ENCODE measurements at regions not wholly inside any gene's neighbourhood (a gene's known extent, or its start where the extent isn't known, plus 50 kb on each side); places are given as distances from the start of the nearest gene placed in this dataset.

DNA sequence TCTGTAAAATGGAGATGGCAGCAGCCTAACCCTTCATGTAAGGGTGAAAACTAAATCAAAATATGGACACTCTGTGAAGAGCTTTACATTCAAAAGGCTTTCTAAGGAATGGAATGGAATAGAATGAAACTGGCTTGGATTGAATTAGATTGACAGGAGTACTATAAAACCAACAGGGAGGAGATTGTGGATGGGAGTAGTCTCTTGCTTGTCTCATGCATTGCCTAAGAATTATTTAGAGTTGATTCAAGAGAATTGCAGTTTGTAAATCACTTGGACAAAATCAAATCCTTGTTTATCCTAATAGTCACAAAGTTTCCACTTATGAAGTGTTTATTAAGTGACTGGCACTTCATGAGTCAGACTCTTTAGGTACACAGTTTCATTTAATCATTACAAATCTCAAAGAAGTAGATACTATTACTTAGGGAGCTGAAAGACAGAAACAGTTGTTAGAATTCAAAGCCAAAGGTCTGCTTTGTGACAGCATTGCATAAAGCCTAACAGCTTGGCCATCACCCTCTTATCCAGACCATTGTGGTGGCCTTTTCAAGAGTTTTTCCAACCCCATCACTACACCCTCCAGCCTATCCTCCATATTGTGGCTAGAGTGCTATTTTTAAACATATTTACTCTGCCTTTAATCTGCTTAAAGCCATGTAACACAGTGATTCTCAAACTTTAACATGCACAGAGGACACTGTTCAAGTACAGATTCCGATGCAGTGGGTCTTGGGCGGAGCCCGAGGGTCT lies 91.9 kb upstream of the GHITM start:
- DNase-seq (ENCODE audit: low spot score) = no peak

DNA sequence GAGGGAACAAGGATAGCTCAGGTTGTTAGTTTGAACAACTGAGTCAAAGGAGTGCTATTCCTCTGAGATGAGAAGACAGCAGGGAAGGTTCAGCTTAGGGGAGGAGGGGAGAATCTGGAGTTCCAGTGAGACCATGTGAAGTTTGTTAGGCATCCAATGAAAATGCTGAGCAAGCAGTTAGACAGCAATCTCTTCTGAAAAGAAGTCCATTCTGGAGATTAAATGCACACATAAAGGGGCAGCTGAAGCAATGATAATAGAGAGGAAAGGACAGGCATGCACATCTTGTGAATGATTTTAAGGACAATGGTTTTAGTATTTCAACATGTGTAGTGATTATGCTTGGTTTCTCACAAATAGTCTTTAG lies 89.7 kb upstream of the GHITM start:
- no peak for DNase-seq (ENCODE audit: low spot score)

DNA sequence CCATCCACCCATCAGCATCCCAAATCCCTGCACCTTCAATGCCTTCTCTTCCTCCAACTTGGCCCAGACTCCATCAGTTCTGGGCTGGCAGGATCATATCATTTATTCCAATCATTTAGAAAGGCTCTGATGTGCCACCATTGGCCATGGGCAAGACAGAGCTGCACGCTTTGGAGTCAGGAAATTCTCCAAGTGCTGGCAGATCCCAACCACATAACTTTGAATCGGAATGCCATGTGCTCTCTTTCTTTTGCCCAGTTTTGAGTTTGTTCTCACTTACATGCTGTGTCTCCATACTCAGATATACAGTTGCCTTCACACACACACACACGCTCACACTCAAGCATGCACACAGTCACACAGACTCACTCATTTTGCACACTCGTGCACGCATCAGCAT lies 85.7 kb upstream of the GHITM start:
- DNase-seq (ENCODE audit: low spot score) = no peak

DNA sequence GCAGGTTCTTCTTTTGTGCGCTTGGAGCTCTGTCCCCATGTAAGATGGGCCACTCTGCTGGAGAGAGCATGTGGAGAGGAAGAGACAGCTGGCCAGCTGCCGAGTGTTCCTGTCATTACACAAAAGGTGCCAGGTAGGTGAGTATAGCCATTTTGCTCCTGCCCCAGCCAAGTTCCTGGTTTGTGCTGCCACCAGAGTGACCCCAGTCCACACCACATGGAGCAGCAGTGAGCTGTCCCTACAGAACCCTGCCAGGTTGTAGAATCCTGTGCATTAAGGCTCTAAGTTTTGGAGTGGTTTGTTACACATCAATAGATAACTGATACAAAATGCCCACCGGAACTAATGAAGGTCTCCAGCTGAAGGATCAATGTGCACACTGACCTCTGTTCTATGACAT lies 84.6 kb upstream of the GHITM start:
- DNase-seq (ENCODE audit: low spot score) = no peak

DNA sequence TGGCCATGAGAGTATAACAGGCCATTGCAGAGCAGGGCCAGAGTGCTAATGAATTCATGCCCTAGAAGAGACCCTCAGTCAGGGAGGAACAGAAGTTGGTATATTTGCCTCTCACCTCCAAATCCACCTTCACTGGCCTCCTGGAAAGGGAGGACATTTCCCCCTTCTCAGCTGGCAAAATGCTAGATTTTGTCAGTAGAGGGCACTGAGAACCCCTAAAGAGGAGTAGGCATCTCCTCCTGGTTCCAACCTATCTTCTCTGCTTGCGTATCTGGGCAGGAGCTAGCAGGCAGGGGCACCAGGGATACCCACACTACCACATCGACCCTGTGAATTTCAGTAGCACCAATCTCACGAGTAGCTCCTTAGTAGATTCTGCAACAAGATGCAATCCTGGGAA lies 79.8 kb upstream of the GHITM start:
- DNase-seq (ENCODE audit: low spot score) = no peak

DNA sequence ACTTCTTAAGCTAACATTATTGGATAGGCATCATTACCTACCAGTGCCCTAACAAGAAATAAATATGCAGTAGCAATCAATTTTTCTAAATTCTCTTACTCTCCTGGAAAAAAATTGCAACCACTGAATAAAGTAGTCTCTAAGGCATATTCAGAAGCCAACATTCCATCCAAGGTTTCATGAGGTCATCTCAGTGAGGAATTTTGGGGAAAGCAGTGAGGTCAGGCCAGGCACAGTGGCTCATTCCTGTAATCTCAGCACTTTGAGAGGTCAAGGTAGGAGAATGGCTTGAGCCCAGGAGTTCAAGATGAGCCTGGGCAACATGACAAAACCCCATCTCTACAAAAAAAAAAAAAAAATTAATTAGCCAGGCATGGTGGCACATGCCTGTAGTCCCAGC lies 75.9 kb upstream of the GHITM start:
- DNase-seq (ENCODE audit: low spot score) = no peak

DNA sequence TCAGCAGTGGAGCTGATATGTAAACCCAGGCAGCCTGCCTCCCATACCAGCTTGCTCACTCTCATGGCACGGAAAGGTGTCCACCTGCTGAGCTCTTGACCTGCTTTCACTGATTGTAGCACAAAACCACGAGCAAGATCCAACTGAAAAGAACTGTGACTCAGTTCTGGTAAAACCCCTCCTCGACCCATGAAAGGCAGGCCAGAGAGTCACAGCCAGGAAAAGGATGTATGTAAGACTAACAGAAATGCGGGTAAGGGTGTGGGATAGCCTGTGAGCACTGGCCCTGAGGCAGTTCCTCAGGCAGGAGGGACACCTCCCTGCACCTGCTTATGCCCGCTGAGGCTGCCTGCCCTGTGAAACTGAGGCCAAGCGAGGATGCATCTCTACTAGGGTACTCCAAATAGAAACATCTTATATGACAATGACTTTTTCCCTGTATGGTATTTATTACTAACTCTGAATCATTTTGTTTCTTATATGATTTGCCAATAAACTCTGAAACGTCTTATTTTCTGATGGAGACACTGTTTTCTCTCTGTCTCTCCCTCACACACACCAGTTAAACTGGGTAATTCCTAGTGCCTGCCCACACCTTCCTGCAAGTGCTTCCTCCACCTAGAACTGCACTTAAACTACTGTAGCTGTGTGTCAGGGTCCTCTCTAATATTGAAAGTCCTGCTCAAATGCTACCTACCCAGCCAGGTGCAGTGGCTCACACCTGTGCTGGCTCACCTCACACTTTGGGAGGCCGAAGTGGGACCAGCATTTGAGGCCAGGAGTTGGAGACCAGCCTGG lies 73.3 kb upstream of the GHITM start:
- DNase-seq (ENCODE audit: low spot score) = no peak

DNA sequence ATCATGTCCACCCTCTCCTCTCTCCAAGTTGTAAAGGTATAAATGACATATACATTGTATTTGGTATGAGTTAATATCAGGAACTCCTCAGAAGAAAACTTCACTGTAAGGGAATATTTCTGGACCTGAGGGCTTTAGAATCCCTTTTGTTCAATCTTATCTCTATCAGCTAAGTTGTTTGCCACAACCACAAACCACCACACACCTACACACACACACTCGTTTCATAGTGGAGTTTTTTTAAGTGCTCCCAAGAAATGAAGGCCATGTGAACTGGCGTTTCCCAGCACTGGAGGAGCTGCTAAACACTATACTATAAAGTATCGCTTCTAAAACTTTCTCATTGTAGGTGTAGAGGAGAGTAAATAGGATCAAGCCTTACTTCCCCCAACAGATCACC lies 64.8 kb upstream of the GHITM start:
- DNase-seq (ENCODE audit: low spot score) = no peak

DNA sequence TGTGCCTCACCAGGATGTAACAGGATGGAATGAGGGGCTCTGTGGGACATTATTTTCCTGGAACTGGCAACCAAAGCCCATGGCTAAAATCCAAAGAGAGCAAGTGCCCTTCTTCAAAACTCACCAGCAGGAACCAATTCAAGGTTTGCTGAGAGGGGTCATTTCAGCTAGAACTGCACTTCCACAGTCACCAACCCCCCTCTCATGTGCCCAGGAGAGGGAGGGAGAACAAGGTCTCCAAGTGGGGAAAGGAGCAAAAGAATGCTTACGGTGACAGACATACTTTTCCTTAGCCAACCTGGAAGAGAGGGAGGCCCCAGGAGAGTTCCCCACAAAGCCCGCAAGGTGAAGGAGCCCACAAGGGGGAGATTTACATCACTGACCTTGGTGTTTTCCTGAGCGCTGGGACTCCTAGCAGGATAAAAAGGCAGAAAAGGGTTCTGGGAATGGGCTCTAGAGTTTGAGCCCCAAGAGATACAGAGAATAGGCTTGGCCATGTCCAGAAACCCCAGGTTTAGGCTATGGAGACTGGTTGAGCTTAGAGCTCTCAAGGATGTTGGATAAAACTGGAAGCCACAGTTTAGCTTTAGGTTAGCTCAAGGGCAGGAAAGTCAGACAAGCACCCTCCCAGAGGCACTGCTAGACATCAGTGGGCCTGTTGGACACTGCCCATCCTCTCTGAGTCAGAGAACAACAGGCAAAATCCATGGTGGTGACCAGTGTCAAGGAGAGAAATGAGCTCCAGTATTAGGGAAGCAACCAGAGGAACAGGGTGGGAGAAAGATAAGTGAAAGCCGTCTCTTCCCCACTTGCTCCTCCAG lies 63.9 kb upstream of the GHITM start:
- DNase-seq (ENCODE audit: low spot score) = no peak

DNA sequence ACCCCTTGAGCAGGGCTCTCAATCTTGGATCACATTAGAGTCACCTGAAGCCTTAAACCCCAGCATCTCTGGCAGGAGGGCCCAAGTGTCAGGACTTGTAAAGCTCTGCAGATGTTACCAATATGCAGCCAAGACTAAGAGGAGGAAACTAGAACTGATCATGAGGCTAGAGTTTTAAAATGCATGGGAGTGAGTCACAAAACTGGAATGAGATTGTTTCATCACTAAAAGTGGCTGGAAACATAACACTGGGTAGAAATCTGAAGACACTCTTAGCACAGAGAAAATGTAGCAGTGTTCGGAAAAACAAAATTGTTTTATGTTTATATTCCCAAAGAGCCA lies 63.3 kb upstream of the GHITM start:
- no peak for DNase-seq (ENCODE audit: low spot score)

DNA sequence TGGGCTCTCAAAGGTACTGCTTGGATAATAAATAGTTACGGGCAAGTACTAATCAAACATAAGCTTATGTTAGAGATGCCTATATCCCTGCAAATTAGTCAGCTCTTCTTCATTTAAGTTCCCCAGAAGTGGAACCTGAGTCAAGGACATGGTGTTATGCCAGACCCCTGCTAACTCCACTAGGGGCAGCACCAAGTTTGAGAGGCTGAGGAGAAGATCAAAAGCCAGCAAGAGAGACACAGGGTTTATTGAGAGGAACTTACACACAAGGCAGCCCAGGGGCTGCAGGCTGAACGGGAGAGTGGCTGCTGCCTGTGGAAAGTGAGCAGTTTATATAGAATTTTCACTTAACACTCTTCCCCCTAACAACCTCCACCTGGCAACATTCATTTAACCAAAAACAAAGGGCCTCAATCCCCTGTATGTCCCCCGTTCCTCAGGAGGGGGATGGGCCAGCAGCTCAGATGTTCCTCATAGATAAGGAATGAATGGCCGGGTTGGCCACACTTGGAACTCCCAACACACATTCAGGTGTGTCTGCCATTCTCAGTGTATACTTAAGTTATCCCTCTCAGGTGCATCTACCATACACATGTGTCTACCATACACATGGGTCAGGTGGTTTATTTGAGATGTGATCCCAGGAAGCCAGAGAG lies 62.6 kb upstream of the GHITM start:
- DNase-seq (ENCODE audit: low spot score) = peak; percentile 45

DNA sequence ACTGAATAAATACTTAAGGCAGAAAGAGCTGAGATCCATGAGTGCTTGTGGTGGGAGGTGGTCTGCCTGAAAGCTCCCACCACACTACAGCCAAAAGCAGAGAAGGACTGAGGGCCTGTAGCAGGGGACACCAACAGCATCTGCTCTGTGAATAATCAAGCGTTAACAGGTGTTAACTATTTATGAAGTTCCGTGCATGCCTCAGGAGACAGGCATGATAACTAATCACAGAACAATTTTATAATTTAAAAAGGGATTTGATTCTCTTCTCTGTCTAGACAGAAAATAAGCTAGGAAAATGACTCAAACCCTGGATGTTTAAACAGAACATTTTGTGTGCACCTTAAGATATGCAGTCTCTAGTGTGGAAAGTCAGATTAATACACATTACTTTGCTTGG lies 61.5 kb upstream of the GHITM start:
- no peak for DNase-seq (ENCODE audit: low spot score)

DNA sequence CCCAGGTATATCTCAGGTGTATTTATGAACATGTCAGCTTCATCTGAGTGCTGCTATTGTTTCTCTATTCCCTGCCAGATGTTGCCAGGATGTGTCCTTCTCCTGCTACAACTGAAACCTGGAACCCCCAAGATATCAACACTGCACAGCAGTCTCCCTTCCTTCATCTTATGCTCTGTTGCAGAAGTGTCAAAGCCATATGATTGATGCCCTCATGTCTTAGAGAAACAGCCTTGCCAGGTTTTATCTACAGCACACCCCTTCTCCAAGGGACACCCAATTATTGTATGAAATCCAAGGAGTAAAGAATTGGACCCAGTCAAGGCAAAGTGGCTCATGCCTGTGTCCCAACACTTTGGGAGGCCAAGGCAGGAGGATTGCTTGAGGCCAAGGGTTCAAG lies 60.5 kb upstream of the GHITM start:
- no peak for DNase-seq (ENCODE audit: low spot score)

DNA sequence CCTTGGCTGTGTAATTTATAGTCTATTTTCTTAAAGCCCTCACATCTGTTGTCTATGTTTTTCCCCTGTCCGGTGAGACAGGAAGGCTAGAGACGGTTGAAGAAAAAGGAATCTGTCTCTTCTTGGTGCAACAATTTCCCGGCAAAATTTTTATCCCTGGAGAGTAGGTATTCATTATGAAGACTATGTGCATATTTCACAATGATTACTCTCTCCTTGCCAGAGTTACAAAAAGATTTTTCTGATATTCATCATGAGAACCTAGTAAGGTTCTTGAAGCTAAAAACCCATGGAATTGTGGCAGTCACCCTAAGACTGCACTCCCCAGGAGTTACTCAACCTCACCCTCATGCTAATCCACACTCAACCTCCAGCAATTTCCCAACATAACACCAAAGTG lies 55.0 kb upstream of the GHITM start:
- DNase-seq (ENCODE audit: low spot score) = no peak

DNA sequence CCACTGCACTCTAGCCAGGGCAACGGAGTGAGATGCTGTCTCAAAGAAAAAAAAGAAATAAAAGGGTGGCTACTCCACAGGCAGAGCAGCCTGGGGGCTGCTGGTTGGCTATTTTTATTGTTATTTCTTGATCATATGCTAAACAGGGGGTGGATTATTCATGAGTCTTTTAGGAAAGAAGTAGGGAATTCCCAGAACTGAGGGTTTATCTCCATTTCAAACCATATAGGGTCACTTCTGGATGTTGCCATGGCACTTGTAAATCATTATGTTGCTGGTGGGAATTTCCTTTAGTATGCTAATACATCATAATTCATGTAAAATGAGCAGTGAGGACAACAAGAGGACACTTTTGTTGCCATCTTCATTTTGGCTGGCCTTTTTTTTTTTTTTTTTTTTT lies 52.1 kb upstream of the GHITM start:
- no peak for DNase-seq (ENCODE audit: low spot score)

DNA sequence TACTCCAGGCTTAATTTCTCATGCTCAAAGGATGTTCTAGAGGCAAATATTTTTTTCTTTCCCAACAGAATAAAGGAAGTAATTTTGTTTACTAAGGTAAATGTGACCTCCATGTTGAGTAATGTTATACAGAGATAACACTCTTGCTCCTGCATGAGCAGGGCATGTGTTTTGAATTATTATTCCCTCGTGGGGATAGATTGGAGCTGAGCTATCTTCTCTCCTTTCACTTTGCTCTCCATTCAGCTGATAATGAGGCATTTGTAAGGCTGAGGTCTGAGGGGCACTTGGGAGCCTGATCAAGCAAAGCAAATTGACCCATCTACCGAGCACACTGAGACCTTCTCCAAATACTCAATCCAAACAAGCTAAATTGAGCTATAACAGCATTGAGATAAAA lies 50.7 kb upstream of the GHITM start:
- no peak for DNase-seq (ENCODE audit: low spot score)

DNA sequence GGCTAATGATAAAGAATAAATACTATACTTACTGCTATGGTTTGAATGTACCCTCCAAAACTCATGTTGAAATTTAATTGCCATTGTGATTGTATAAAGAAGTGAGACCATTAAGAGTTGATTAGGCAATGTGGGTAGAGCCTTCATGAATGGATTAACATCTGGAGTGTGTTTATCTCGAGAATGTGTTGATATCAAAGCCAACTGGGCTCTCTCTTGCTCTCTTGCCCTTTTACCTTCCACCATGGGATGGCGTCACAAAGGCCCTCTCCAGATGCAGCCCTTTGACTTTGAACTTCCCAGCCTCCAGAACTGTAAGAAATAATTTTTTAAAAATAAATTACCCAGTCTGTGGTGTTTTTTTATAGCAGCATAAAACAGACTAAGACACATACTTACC lies 50.1 kb upstream of the GHITM start:
- DNase-seq (ENCODE audit: low spot score) = no peak
